HEK293T (cell line): ENCODE measurements at regions not wholly inside any gene's neighbourhood (a gene's known extent, or its start where the extent isn't known, plus 50 kb on each side); places are given as distances from the start of the nearest gene placed in this dataset.

ENCODE experiments used
- CTCF ChIA-PET: fragments of 350-600 bp; formaldehyde crosslinking; extraction: SDS; loops from one replicate; lab custom pipeline; 2021; ENCODE audit warnings: antibody characterized with exemption, inconsistent platforms; lab: Yijun Ruan, JAX
- POLR2A ChIA-PET: fragments of 350-600 bp; formaldehyde crosslinking; extraction: SDS; loops from one replicate; lab custom pipeline; 2020; ENCODE audit warnings: antibody characterized with exemption, inconsistent platforms; lab: Yijun Ruan, JAX
- DNase-seq: peaks from one replicate; pipeline ENCODE4 v3.0.0; 2012; ENCODE audit warnings: mixed read lengths; ENCODE audit errors: extremely low spot score
- ARNT ChIP-seq: fragments of 450-650 bp; IDR thresholded peaks from 2 replicates; pipeline ENCODE4 v1.6.1; 2017; ENCODE audit warnings: mild to moderate bottlenecking
- BHLHE40 ChIP-seq: fragments of 450-650 bp; IDR thresholded peaks from 2 replicates; pipeline ENCODE4 v1.6.1; 2016; ENCODE audit warnings: mild to moderate bottlenecking, moderate library complexity, borderline replicate concordance
- CTBP1 ChIP-seq: fragments of 450-650 bp; IDR thresholded peaks from 2 replicates; pipeline ENCODE4 v1.6.1; 2016; ENCODE audit warnings: borderline replicate concordance
- ELF4 ChIP-seq: fragments of 450-650 bp; IDR thresholded peaks from 2 replicates; pipeline ENCODE4 v1.6.1; 2017; ENCODE audit warnings: antibody characterized with exemption
- FOXA1 ChIP-seq: fragments of 450-650 bp; IDR thresholded peaks from 2 replicates; pipeline ENCODE4 v1.6.1; 2016; ENCODE audit warnings: mild to moderate bottlenecking
- FOXK2 ChIP-seq: fragments of 450-650 bp; IDR thresholded peaks from 2 replicates; pipeline ENCODE4 v1.6.1; 2016; ENCODE audit warnings: mild to moderate bottlenecking
- FOXM1 ChIP-seq: fragments of 450-650 bp; IDR thresholded peaks from 2 replicates; pipeline ENCODE4 v1.6.1; 2017; ENCODE audit warnings: mild to moderate bottlenecking, borderline replicate concordance
- HDGF ChIP-seq: fragments of 450-650 bp; IDR thresholded peaks from 2 replicates; pipeline ENCODE4 v1.6.1; 2017; ENCODE audit warnings: antibody characterized with exemption, borderline replicate concordance
- L3MBTL2 ChIP-seq: fragments of 450-650 bp; conservative IDR thresholded peaks from 2 replicates; pipeline ENCODE4 v1.6.1; 2016; ENCODE audit warnings: mild to moderate bottlenecking
- LEF1 ChIP-seq: fragments of 450-650 bp; IDR thresholded peaks from 2 replicates; pipeline ENCODE4 v1.6.1; 2017; ENCODE audit warnings: mild to moderate bottlenecking, borderline replicate concordance
- NFRKB ChIP-seq: fragments of 450-650 bp; IDR thresholded peaks from 2 replicates; pipeline ENCODE4 v1.6.1; 2016; ENCODE audit warnings: mild to moderate bottlenecking, moderate library complexity
- SP1 ChIP-seq: fragments of 450-650 bp; IDR thresholded peaks from 2 replicates; pipeline ENCODE4 v1.6.1; 2017
- SUZ12 ChIP-seq: fragments of 450-650 bp; IDR thresholded peaks from 2 replicates; pipeline ENCODE4 v1.6.1; 2016; ENCODE audit warnings: mild to moderate bottlenecking
- TARDBP ChIP-seq: fragments of 450-650 bp; IDR thresholded peaks from 2 replicates; pipeline ENCODE4 v1.6.1; 2016
- ZNF384 ChIP-seq: fragments of 450-650 bp; IDR thresholded peaks from 2 replicates; pipeline ENCODE4 v1.6.1; 2016
- TF ChIP-seq, protein P1 (sequence below): fragments of 450-650 bp; IDR thresholded peaks from 2 replicates; pipeline ENCODE4 v1.6.1; 2016

DNA sequence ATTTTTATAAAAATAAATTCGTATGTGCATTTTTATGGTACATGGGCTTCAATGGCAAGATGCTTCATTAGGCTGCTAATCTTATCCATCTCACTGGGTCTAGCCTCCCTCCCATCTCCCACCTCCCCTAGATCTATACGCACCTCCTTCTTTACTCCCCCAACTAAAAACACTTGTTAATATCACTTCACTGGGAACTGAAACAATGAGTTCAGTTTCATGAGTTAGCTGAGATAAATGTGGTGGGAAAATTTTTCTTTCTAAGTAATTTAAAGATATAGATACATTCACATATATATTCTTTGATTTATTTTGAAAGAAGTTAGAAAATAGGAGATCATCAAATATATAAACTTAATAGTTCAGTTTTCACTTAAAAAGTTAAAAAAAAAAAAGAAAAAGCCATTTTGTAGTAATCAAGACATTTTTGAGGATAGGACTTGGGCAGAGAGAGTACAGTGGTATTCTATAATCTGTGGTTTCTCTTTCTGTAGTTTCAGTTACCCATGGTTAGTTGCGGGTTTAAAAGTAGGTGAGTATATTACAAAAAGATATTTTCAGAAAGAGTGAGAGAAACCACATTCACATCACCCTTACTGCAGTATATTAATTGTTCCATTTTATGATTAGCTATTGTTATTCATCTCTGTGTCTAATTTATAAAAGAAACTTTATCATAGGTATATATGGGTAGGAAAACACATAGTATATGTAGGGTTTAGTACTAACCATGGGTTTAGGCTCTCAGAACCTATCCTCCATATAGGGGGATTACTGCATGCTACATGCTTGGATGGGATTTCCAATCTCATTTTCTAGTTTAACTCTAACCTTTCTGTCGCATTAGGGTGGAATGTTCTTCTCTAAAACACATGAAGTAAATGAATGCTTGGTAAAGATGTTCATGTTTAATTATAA is 316.0 kb upstream of the CBLB start:
- POLR2A ChIA-PET: no interaction called here
- TF ChIP-seq L3MBTL2 (no peak), SP1 (no peak), NFRKB (no peak), ELF4 (no peak), TARDBP (no peak), ARNT (no peak), FOXA1 (no peak), FOXK2 (no peak), BHLHE40 (no peak), HDGF (no peak), SUZ12 (no peak), ZNF384 (no peak), CTBP1 (no peak), LEF1 (no peak), FOXM1 (no peak)
- TF ChIP-seq, protein P1, sequence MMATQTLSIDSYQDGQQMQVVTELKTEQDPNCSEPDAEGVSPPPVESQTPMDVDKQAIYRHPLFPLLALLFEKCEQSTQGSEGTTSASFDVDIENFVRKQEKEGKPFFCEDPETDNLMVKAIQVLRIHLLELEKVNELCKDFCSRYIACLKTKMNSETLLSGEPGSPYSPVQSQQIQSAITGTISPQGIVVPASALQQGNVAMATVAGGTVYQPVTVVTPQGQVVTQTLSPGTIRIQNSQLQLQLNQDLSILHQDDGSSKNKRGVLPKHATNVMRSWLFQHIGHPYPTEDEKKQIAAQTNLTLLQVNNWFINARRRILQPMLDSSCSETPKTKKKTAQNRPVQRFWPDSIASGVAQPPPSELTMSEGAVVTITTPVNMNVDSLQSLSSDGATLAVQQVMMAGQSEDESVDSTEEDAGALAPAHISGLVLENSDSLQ: no peak
- DNase-seq: no peak
- CTCF ChIA-PET: no interaction called here

DNA sequence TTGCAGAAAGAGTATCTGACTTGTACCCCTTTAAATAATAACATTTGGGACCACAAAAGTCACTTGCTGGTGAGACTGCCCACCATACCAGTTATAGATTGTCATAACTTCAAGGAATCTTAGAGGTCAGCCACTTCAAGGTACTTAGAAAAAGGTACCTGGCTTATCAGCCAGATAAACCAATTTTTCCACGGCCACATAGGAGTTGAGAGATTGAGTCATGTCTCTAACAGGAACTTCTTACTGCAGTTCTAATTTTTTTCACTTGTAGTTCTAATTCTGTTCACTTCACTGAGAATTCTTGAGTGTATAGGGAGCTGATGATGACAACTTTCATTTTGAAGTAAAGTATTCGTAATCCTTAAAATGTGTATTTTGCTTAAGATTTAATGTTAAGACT is 317.1 kb upstream of the CBLB start:
- no peak for DNase-seq
- TF ChIP-seq NFRKB (no peak), ZNF384 (no peak), CTBP1 (no peak), FOXA1 (no peak), LEF1 (no peak), FOXM1 (no peak), FOXK2 (no peak), SUZ12 (no peak), SP1 (no peak), HDGF (no peak), TARDBP (no peak), L3MBTL2 (no peak), ELF4 (no peak), ARNT (no peak), BHLHE40 (no peak)
- TF ChIP-seq, protein P1: no peak
- ChIA-PET POLR2A (no interaction called here), CTCF (no interaction called here)

DNA sequence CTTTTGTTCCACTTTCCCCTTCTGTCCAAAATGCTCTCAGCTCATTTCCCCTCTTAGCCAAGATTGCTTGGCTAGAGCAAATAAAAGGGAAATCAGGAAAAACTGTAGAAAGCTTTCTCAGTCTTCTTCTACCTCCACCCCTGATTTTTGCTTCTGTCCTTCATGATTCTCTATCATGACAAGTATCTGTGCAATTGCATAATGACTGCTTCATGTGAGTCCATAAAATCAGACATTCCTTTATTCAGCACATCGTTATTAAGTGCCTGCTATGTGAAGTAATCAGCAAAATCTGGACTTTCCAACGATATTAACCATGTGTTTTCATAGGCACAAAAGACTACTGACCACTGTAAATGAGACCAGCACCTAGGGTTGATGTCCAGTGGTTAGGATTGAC is 321.5 kb upstream of the CBLB start:
- CTCF ChIA-PET: no interaction called here
- TF ChIP-seq HDGF (no peak), TARDBP (no peak), ARNT (no peak), ELF4 (no peak), ZNF384 (no peak), SP1 (no peak), CTBP1 (no peak), FOXK2 (no peak), LEF1 (no peak), BHLHE40 (no peak), NFRKB (no peak), FOXA1 (no peak), FOXM1 (no peak), SUZ12 (no peak)
- TF ChIP-seq, protein P1: no peak
- POLR2A ChIA-PET: no interaction called here
- no peak for DNase-seq

DNA sequence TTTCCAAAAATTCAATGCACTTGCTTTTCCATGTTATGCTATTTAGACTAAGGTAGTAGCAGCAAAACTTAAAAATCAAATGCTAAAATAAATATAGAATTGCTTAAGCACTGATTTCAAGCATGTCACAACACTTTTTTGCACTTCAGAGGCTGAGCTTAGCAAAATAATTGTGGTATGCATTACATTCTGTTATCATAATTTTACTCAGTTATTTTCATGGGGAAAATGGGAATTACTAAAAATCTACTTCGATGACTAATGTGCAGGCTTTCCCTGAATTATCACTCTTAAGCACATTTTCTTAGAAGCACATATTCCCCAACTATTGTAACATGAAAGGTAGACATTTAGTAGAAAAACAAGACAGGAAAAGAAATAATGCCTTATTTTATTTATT is 322.4 kb upstream of the CBLB start:
- ChIA-PET CTCF (no interaction called here), POLR2A (no interaction called here)
- no peak for DNase-seq
- TF ChIP-seq LEF1: no peak
- TF ChIP-seq, protein P1: no peak
- no peak for TF ChIP-seq SP1
- no peak for TF ChIP-seq ELF4
- no peak for TF ChIP-seq FOXA1
- TF ChIP-seq CTBP1: no peak
- TF ChIP-seq TARDBP: no peak
- TF ChIP-seq L3MBTL2: no peak
- no peak for TF ChIP-seq ZNF384
- TF ChIP-seq SUZ12: no peak
- no peak for TF ChIP-seq FOXK2
- no peak for TF ChIP-seq HDGF
- TF ChIP-seq ARNT: no peak
- TF ChIP-seq BHLHE40: no peak
- TF ChIP-seq FOXM1: no peak
- TF ChIP-seq NFRKB: no peak

DNA sequence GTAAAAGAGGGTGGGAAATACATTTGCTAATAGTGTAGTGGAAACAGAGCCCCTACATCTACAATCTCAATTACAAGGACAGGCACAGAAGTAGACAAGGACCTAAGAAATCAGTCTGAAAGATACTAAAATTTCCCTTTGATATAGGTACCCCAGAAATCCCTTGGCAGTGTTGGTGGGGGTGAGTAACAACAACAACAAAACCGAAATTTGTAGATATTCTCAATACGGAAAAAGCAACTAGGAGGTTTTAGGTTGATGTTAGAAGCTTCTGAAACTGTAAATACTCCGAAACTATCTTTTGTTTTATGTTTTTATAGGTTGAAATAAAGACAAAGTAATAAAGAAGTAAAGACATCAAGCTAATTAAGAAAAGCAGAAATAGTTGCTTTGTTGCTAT is 323.1 kb upstream of the CBLB start:
- ChIA-PET CTCF (no interaction called here), POLR2A (no interaction called here)
- TF ChIP-seq FOXA1 (no peak), ZNF384 (no peak), L3MBTL2 (no peak), HDGF (no peak), TARDBP (no peak), SUZ12 (no peak), BHLHE40 (no peak)
- no peak for DNase-seq
